Gastroesophageal sphincter (tissue), 4 donors: ENCODE measurements at regions not wholly inside any gene's neighbourhood (a gene's known extent, or its start where the extent isn't known, plus 50 kb on each side); places are given as distances from the start of the nearest gene placed in this dataset.

Experiments
- ATAC-seq: fragments of 150-250 bp; one replicate; pipeline ENCODE4 v1.9.1; 2016; ENCODE audit warnings: mild to moderate bottlenecking, moderate library complexity
- H3K27ac ChIP-seq, 4 donors: fragments of 200-600 bp; sonication (generic) in 3 of 4; 1 replicate in 3 of 4; 2 replicates in 1 of 4; pipeline ENCODE4 v1.5.1; 2016 to 2019
- H3K27me3 ChIP-seq: fragments of 200-600 bp; sonication (generic); one replicate; pipeline ENCODE4 v1.5.1; 2019
- H3K36me3 ChIP-seq, 2 donors: fragments of 200-600 bp; sonication (generic); one replicate each; pipeline ENCODE4 v1.5.1; 2019; ENCODE audit warnings: control low read depth in 1 of 2
- H3K4me1 ChIP-seq, 3 donors: fragments of 200-600 bp; sonication (generic); 1 replicate in 2 of 3; 2 replicates in 1 of 3; pipeline ENCODE4 v1.5.1; 2016 to 2019; ENCODE audit warnings: control low read depth in 2 of 3
- H3K4me3 ChIP-seq, 2 donors: fragments of 200-600 bp; sonication (generic); one replicate each; pipeline ENCODE4 v1.5.1; 2019; ENCODE audit warnings: mild to moderate bottlenecking in 1 of 2, moderate library complexity in 1 of 2
- H3K9me3 ChIP-seq, 3 donors: fragments of 200-600 bp; sonication (generic); one replicate each; pipeline ENCODE4 v1.5.1; 2017 to 2019; ENCODE audit warnings: control low read depth in 2 of 3
- CTCF ChIP-seq, 4 experiments: fragments of 200-600 bp in 2 of 4; fragments of 450-650 bp in 2 of 4; sonication (generic) in 1 of 4; IDR thresholded peaks; one replicate each; pipeline ENCODE4 v1.5.1; 2017 to 2019; ENCODE audit warnings: antibody characterized with exemption in 4 of 4, mild to moderate bottlenecking in 2 of 4, moderate library complexity in 2 of 4
- EP300 ChIP-seq: sonication (generic); formaldehyde crosslinking; IDR thresholded peaks from one replicate; pipeline ENCODE4 v1.6.1; 2017; ENCODE audit warnings: antibody characterized with exemption, mild to moderate bottlenecking
- POLR2A ChIP-seq, 2 donors: fragments of 450-650 bp; IDR thresholded peaks; one replicate each; pipeline ENCODE4 v1.6.1; 2017; ENCODE audit warnings: antibody characterized with exemption in 2 of 2, mild to moderate bottlenecking in 2 of 2, moderate library complexity in 1 of 2
- POLR2AphosphoS5 ChIP-seq: sonication (generic); formaldehyde crosslinking; IDR thresholded peaks from one replicate; pipeline ENCODE4 v1.6.1; 2017; ENCODE audit warnings: antibody characterized with exemption
- WGBS, 2 donors: methylation state at CpG; one replicate each; pipeline ENCODE4 v1.1.5; 2018; ENCODE audit warnings: low coverage in 1 of 2; 5-methylcytosine and 5-hydroxymethylcytosine counted together

GRCh38 chr2:204042401-204042800 lies 105.8 kb downstream of the ICOS start:
- H3K36me3 ChIP-seq = no peaks in the 10 kb centered on the region
- no peak for ATAC-seq
- no peak overlapping the region for H3K4me3 ChIP-seq
- H3K9me3 ChIP-seq = no peaks in the 10 kb centered on the region
- no peaks in the 10 kb centered on the region for H3K27me3 ChIP-seq
- no peak for TF ChIP-seq POLR2AphosphoS5
- no peak for TF ChIP-seq EP300
- TF ChIP-seq CTCF (IDR thresholded peaks at IDR 0.05) = no peak
- no peak for TF ChIP-seq POLR2A (IDR thresholded peaks at IDR 0.05)
- H3K4me1 ChIP-seq = peaks cover 0 to 1% (median 0%) of the 10 kb centered on the region in 3 donors
- H3K27ac ChIP-seq = no peak overlapping the region
- 93% methylated on average over 1 of the region's 1 CpG; no CpG with 5 or more reads in 1 of the 2 donors for WGBS, 2 donors

GRCh38 chr2:204046145-204046544 lies 109.6 kb downstream of the ICOS start:
- Histone ChIP-seq H3K4me1 (no peaks in the 10 kb centered on the region), H3K4me3 (no peak overlapping the region), H3K9me3 (no peaks in the 10 kb centered on the region), H3K27me3 (no peaks in the 10 kb centered on the region), H3K27ac (no peak overlapping the region), H3K36me3 (no peaks in the 10 kb centered on the region)
- ATAC-seq = no peak
- 96 to 100% methylated on average over 2 of the region's 2 CpGs for WGBS, 2 donors
- TF ChIP-seq EP300 = no peak
- no peak for TF ChIP-seq POLR2A (IDR thresholded peaks at IDR 0.05)
- TF ChIP-seq CTCF (IDR thresholded peaks at IDR 0.05) = no peak
- TF ChIP-seq POLR2AphosphoS5 = no peak

GRCh38 chr2:204049635-204050034 lies 113.1 kb downstream of the ICOS start:
- no peak for ATAC-seq
- H3K27me3 ChIP-seq = no peaks in the 10 kb centered on the region
- no peaks in the 10 kb centered on the region for H3K9me3 ChIP-seq
- no peaks in the 10 kb centered on the region for H3K36me3 ChIP-seq
- no peak for TF ChIP-seq POLR2AphosphoS5
- TF ChIP-seq EP300 = no peak
- no peak for TF ChIP-seq CTCF (IDR thresholded peaks at IDR 0.05)
- no peak for TF ChIP-seq POLR2A (IDR thresholded peaks at IDR 0.05)
- no peak overlapping the region for H3K27ac ChIP-seq
- no peaks in the 10 kb centered on the region for H3K4me1 ChIP-seq
- no peak overlapping the region for H3K4me3 ChIP-seq

DNA sequence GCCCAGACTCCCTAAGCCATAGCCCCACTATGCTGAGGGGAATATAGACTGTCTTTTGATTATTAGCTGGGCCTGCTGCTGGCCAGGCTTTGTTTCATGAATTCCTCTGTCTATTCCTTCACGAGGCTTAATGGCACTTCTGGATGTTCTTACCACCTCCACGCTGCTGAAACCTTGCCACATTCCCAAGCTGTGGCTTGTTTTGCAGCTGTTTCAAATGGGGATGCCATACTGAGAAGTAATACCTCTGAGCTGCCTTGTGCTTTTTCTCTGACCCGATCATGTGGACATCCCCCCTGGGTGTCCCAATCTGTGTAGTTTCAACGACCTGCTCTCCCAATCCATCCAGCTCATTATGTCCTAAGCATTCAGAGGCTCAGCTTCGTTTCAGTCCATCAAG lies 114.1 kb downstream of the ICOS start:
- TF ChIP-seq POLR2AphosphoS5 = no peak
- TF ChIP-seq EP300 = no peak
- no peak for TF ChIP-seq POLR2A (IDR thresholded peaks at IDR 0.05)
- TF ChIP-seq CTCF (IDR thresholded peaks at IDR 0.05) = no peak
- no peak overlapping the region for H3K27ac ChIP-seq
- H3K27me3 ChIP-seq = no peaks in the 10 kb centered on the region
- WGBS, 2 donors = 67 to 83% methylated on average over 4 to 5 of the region's 5 CpGs
- no peaks in the 10 kb centered on the region for H3K36me3 ChIP-seq
- H3K9me3 ChIP-seq = no peaks in the 10 kb centered on the region
- H3K4me3 ChIP-seq = no peak overlapping the region
- no peaks in the 10 kb centered on the region for H3K4me1 ChIP-seq
- no peak for ATAC-seq

DNA sequence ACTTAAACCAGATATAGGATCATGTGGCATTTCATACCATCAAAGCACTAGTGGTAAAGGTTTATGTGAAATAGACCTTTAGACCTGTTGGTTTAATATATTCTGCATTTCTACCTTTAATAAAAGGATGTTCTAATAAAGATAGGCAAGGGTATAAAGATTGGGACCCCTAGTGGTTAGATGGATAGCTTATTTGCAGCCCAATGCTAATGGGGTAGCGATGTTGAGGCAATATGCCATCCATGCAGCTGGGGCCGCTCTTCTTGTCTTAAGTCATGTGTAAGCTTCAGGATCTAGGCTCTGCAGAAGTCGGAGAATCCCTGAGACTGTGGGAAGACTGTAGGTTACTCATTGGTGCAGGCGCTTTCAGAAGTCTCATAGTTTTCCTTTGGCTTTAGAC lies 114.9 kb downstream of the ICOS start:
- no peaks in the 10 kb centered on the region for H3K4me1 ChIP-seq
- no peaks in the 10 kb centered on the region for H3K27me3 ChIP-seq
- WGBS, 2 donors = 97 to 100% methylated on average over 3 to 4 of the region's 4 CpGs
- H3K9me3 ChIP-seq = no peaks in the 10 kb centered on the region
- ATAC-seq = no peak
- H3K4me3 ChIP-seq = no peak overlapping the region
- H3K27ac ChIP-seq = no peak overlapping the region
- H3K36me3 ChIP-seq = no peaks in the 10 kb centered on the region
- no peak for TF ChIP-seq POLR2AphosphoS5
